H9 (cell line): ENCODE measurements at regions not wholly inside any gene's neighbourhood (a gene's known extent, or its start where the extent isn't known, plus 50 kb on each side); places are given as distances from the start of the nearest gene placed in this dataset.

Experiments used
- DNase-seq: peaks from one replicate; pipeline ENCODE4 v3.0.0-alpha.2; 2017
- H2AFZ ChIP-seq: one replicate; pipeline ENCODE4 v1.6.1; 2013; ENCODE audit warnings: mild to moderate bottlenecking, low read length, control low read depth, moderate library complexity
- H2AK5ac ChIP-seq: 2 replicates; pipeline ENCODE4 v1.6.1; 2013; ENCODE audit warnings: low read length, control low read depth, mixed read lengths; ENCODE audit not compliant: insufficient read length
- H2BK120ac ChIP-seq: one replicate; pipeline ENCODE4 v1.6.1; 2013; ENCODE audit warnings: low read depth, mild to moderate bottlenecking, low read length, control low read depth, inconsistent platforms; ENCODE audit not compliant: poor library complexity, severe bottlenecking
- H2BK12ac ChIP-seq: 2 replicates; pipeline ENCODE4 v1.6.1; 2013; ENCODE audit warnings: low read length, control low read depth, mixed read lengths, low read depth; ENCODE audit not compliant: insufficient read length
- H2BK15ac ChIP-seq: 2 replicates; pipeline ENCODE4 v1.6.1; 2013; ENCODE audit warnings: low read depth, low read length, control low read depth
- H2BK20ac ChIP-seq: one replicate; pipeline ENCODE4 v1.6.1; 2013; ENCODE audit warnings: low read depth, mild to moderate bottlenecking, low read length, control low read depth, inconsistent platforms; ENCODE audit not compliant: poor library complexity, severe bottlenecking
- H2BK5ac ChIP-seq: 2 replicates; pipeline ENCODE4 v1.6.1; 2013; ENCODE audit warnings: low read length, control low read depth, mixed read lengths; ENCODE audit not compliant: insufficient read length
- H3K14ac ChIP-seq: 2 replicates; pipeline ENCODE4 v1.6.1; 2013; ENCODE audit warnings: low read length, control low read depth; ENCODE audit not compliant: insufficient read depth
- H3K18ac ChIP-seq: 2 replicates; pipeline ENCODE4 v1.6.1; 2013; ENCODE audit warnings: low read depth, mild to moderate bottlenecking, mixed read lengths, low read length, control low read depth; ENCODE audit not compliant: insufficient read length
- H3K23ac ChIP-seq: 2 replicates; pipeline ENCODE4 v1.6.1; 2013; ENCODE audit warnings: low read length, control low read depth, mixed read lengths, low read depth; ENCODE audit not compliant: insufficient read length
- H3K23me2 ChIP-seq: 2 replicates; pipeline ENCODE4 v1.6.1; 2013; ENCODE audit warnings: low read depth, mild to moderate bottlenecking, mixed read lengths, low read length, control low read depth; ENCODE audit not compliant: insufficient read length, poor library complexity, severe bottlenecking
- H3K27ac ChIP-seq: 2 replicates; pipeline ENCODE4 v1.5.1; 2013; ENCODE audit warnings: low read length, control low read depth, mixed read lengths, low read depth; ENCODE audit not compliant: insufficient read length
- H3K27me3 ChIP-seq: 2 replicates; pipeline ENCODE4 v1.6.1; 2013; ENCODE audit warnings: low read length, control low read depth, inconsistent platforms; ENCODE audit not compliant: insufficient read depth
- H3K4ac ChIP-seq: 2 replicates; pipeline ENCODE4 v1.6.1; 2013; ENCODE audit warnings: low read depth, mild to moderate bottlenecking, control low read depth, inconsistent platforms, low read length, moderate library complexity
- H3K4me1 ChIP-seq: 2 replicates; pipeline ENCODE4 v1.6.1; 2013; ENCODE audit warnings: low read length, control low read depth, inconsistent platforms; ENCODE audit not compliant: insufficient read depth
- H3K4me2 ChIP-seq: 2 replicates; pipeline ENCODE4 v1.6.1; 2013; ENCODE audit warnings: low read length, control low read depth, mixed read lengths; ENCODE audit not compliant: insufficient read length, insufficient read depth
- H3K56ac ChIP-seq: 2 replicates; pipeline ENCODE4 v1.6.1; 2013; ENCODE audit warnings: low read depth, mild to moderate bottlenecking, mixed read lengths, low read length, control low read depth; ENCODE audit not compliant: insufficient read length
- H3K79me1 ChIP-seq: 2 replicates; pipeline ENCODE4 v1.6.1; 2013; ENCODE audit warnings: low read depth, mild to moderate bottlenecking, moderate library complexity, low read length, control low read depth, inconsistent platforms; ENCODE audit not compliant: insufficient read depth, poor library complexity, severe bottlenecking
- H3K79me2 ChIP-seq: 2 replicates; pipeline ENCODE4 v1.6.1; 2013; ENCODE audit warnings: low read length, control low read depth, inconsistent platforms; ENCODE audit not compliant: insufficient read depth
- H3K9ac ChIP-seq: 2 replicates; pipeline ENCODE4 v1.6.1; 2013; ENCODE audit warnings: low read length, control low read depth, mixed read lengths; ENCODE audit not compliant: insufficient read length; ENCODE audit errors: extremely low read depth
- H3K9me3 ChIP-seq: one replicate; pipeline ENCODE4 v1.6.1; 2013; ENCODE audit warnings: low read depth, low read length, inconsistent platforms; ENCODE audit not compliant: control insufficient read depth
- H3T11ph ChIP-seq: one replicate; pipeline ENCODE4 v1.6.1; 2013; ENCODE audit warnings: mild to moderate bottlenecking, low read length, control low read depth, inconsistent platforms
- H4K20me1 ChIP-seq: one replicate; pipeline ENCODE4 v1.6.1; 2013; ENCODE audit not compliant: control insufficient read depth, insufficient read length, insufficient read depth
- H4K5ac ChIP-seq: 2 replicates; pipeline ENCODE4 v1.6.1; 2013; ENCODE audit warnings: low read depth, mild to moderate bottlenecking, mixed read lengths, low read length, control low read depth; ENCODE audit not compliant: insufficient read length
- H4K8ac ChIP-seq: replicated peaks from 2 replicates; pipeline ENCODE4 v1.6.1; 2013; ENCODE audit warnings: low read length, control low read depth, mixed read lengths, low read depth; ENCODE audit not compliant: insufficient read length
- H4K91ac ChIP-seq: 2 replicates; pipeline ENCODE4 v1.6.1; 2013; ENCODE audit warnings: low read depth, mild to moderate bottlenecking, moderate library complexity, mixed read lengths, low read length, control low read depth; ENCODE audit not compliant: insufficient read length
- H3K27ac Mint-ChIP-seq, 3 experiments: 2 replicates in 2 of 3; 3 replicates in 1 of 3; pipeline ENCODE4 v1.8.0; 2020 to 2021; ENCODE audit warnings: mixed read lengths in 3 of 3, mild to moderate bottlenecking in 1 of 3, moderate library complexity in 1 of 3
- H3K27me3 Mint-ChIP-seq: 2 replicates; pipeline ENCODE4 v1.8.0; 2021; ENCODE audit warnings: low read depth, mild to moderate bottlenecking, moderate library complexity, mixed read lengths
- H3K36me3 Mint-ChIP-seq, 3 experiments: 2 replicates in 2 of 3; 3 replicates in 1 of 3; pipeline ENCODE4 v1.8.0; 2020 to 2021; ENCODE audit warnings: low read depth in 3 of 3, mixed read lengths in 3 of 3; ENCODE audit not compliant: insufficient read depth in 1 of 3
- H3K4me1 Mint-ChIP-seq, 2 experiments: 2 replicates each; pipeline ENCODE4 v1.8.0; 2020; ENCODE audit warnings: mixed read lengths in 2 of 2
- H3K4me3 Mint-ChIP-seq, 2 experiments: 2 replicates in 1 of 2; 3 replicates in 1 of 2; pipeline ENCODE4 v1.8.0; 2020 to 2021; ENCODE audit warnings: mild to moderate bottlenecking in 2 of 2, mixed read lengths in 2 of 2, moderate library complexity in 1 of 2
- H3K9me3 Mint-ChIP-seq, 2 experiments: 2 replicates in 1 of 2; 3 replicates in 1 of 2; pipeline ENCODE4 v1.8.0; 2020; ENCODE audit warnings: mild to moderate bottlenecking in 2 of 2, mixed read lengths in 2 of 2, moderate library complexity in 1 of 2
- CTCF ChIP-seq: fragments of 200-600 bp; sonication (generic); conservative IDR thresholded peaks from 3 replicates; pipeline ENCODE4 v1.8.0; 2021; ENCODE audit warnings: antibody characterized with exemption, mild to moderate bottlenecking
- WGBS: extraction: QIAGEN DNeasy Blood & Tissue Kit; methylation state at CpG from one replicate; pipeline ENCODE4 v1.1.7; 2013; ENCODE audit warnings: missing lambda C conversion rate, low lambda C conversion rate, mixed read lengths; ENCODE audit not compliant: insufficient read length; ENCODE audit errors: extremely low coverage; 5-methylcytosine and 5-hydroxymethylcytosine counted together

- H3K27me3 ChIP-seq, result no peaks in the 10 kb centered on the region
- H3K18ac ChIP-seq, result no peak overlapping the region
- H4K5ac ChIP-seq, result no peak overlapping the region
- no peak overlapping the region for H3K56ac ChIP-seq
- WGBS, result no CpG with 5 or more reads among the region's 5 CpGs
- H4K20me1 ChIP-seq, result no peaks in the 10 kb centered on the region
- no peak for DNase-seq
- no peaks in the 10 kb centered on the region for H3K79me2 ChIP-seq
- no peak overlapping the region for H3K9ac ChIP-seq
- no peak overlapping the region for H2BK12ac ChIP-seq
- H3K4me3 Mint-ChIP-seq, result no peak overlapping the region
- TF ChIP-seq CTCF, result no peak
- no peak overlapping the region for H3T11ph ChIP-seq
- no peak overlapping the region for H2BK20ac ChIP-seq
- H3K36me3 Mint-ChIP-seq, result no peaks in the 10 kb centered on the region
- no peaks in the 10 kb centered on the region for H3K4me1 ChIP-seq
- H3K79me1 ChIP-seq, result no peaks in the 10 kb centered on the region
- no peak overlapping the region for H4K91ac ChIP-seq
- H2BK15ac ChIP-seq, result no peak overlapping the region
- H3K27ac ChIP-seq, result no peak overlapping the region
- no peak overlapping the region for H2AFZ ChIP-seq
- no peak overlapping the region for H2BK120ac ChIP-seq
- H3K9me3 Mint-ChIP-seq, result no peaks in the 10 kb centered on the region
- H3K23me2 ChIP-seq, result no peaks in the 10 kb centered on the region
- H3K14ac ChIP-seq, result no peak overlapping the region
- no peak overlapping the region for H3K4me2 ChIP-seq
- no peaks in the 10 kb centered on the region for H3K27me3 Mint-ChIP-seq
- no peak overlapping the region for H3K23ac ChIP-seq
- no peaks in the 10 kb centered on the region for H3K9me3 ChIP-seq
- peaks cover 10 to 19% of the 10 kb centered on the region in 2 experiments for H3K4me1 Mint-ChIP-seq
- no peak overlapping the region for H4K8ac ChIP-seq
- H3K27ac Mint-ChIP-seq, result no peak overlapping the region
- H2BK5ac ChIP-seq, result no peak overlapping the region
- H3K4ac ChIP-seq, result no peak overlapping the region
- no peak overlapping the region for H2AK5ac ChIP-seq
Measured at GRCh38 chr4:156377036-156377710, 423.5 kb upstream of the CTSO start.
